Naive thymus-derived CD4-positive, alpha-beta T cell (primary cell): ENCODE measurements at regions not wholly inside any gene's neighbourhood (a gene's known extent, or its start where the extent isn't known, plus 50 kb on each side); places are given as distances from the start of the nearest gene placed in this dataset.

Source experiments
- ATAC-seq: fragments of 150-1000 bp; cut with Tn5 transposase; 2 replicates; pipeline ENCODE4 v1.10.0; 2021; ENCODE audit warnings: mild to moderate bottlenecking, moderate library complexity
- CTCF ChIA-PET: fragments of 350-600 bp; sonication (Branson Sonifier 250); formaldehyde crosslinking; loops from one replicate; lab custom pipeline; 2021; ENCODE audit warnings: antibody characterized with exemption; lab: Charles Lee
- POLR2A ChIA-PET: fragments of 350-600 bp; sonication (Branson Sonifier 250); formaldehyde crosslinking; loops from one replicate; lab custom pipeline; 2021; ENCODE audit warnings: antibody characterized with exemption, inconsistent platforms; lab: Charles Lee
- DNase-seq, 9 donors: peaks; one replicate each; pipeline versions ENCODE4 v3.0.0 to v3.0.0-alpha.2; 2020 to 2022; ENCODE audit warnings: mixed read lengths in 1 of 9
- H3K27ac ChIP-seq: one replicate; pipeline ENCODE4 v1.7.0; 2013; ENCODE audit warnings: mild to moderate bottlenecking, low read depth, low read length, moderate library complexity
- H3K27me3 ChIP-seq, 2 donors: one replicate each; pipeline ENCODE4 v1.7.0; 2013; ENCODE audit warnings: low read length in 2 of 2, mild to moderate bottlenecking in 2 of 2, moderate library complexity in 2 of 2; ENCODE audit not compliant: control insufficient read depth in 2 of 2, insufficient read depth in 2 of 2
- H3K36me3 ChIP-seq, 3 experiments: 1 replicate in 2 of 3; 2 replicates in 1 of 3; pipeline ENCODE4 v1.7.0; 2013; ENCODE audit warnings: low read length in 3 of 3, mild to moderate bottlenecking in 3 of 3, moderate library complexity in 1 of 3; ENCODE audit not compliant: insufficient read depth in 3 of 3, control insufficient read depth in 2 of 3
- H3K4me1 ChIP-seq, 2 donors: one replicate each; pipeline ENCODE4 v1.7.0; 2013; ENCODE audit warnings: low read length in 2 of 2, mild to moderate bottlenecking in 2 of 2, moderate library complexity in 1 of 2; ENCODE audit not compliant: control insufficient read depth in 2 of 2, insufficient read depth in 2 of 2
- H3K4me3 ChIP-seq: 2 replicates; pipeline ENCODE4 v1.7.0; 2013; ENCODE audit warnings: mild to moderate bottlenecking, low read length
- H3K9me3 ChIP-seq, 3 experiments: 1 replicate in 2 of 3; 2 replicates in 1 of 3; pipeline ENCODE4 v1.7.0; 2013; ENCODE audit warnings: low read length in 3 of 3; ENCODE audit not compliant: control insufficient read depth in 2 of 3
- H3K27ac Mint-ChIP-seq, 9 donors: one replicate each; pipeline ENCODE4 v1.8.0; 2020 to 2022; ENCODE audit warnings: mixed read lengths in 9 of 9, mild to moderate bottlenecking in 8 of 9, moderate library complexity in 5 of 9, inconsistent platforms in 2 of 9
- H3K27me3 Mint-ChIP-seq, 5 donors: one replicate each; pipeline ENCODE4 v1.8.0; 2021 to 2022; ENCODE audit warnings: mixed read lengths in 5 of 5, mild to moderate bottlenecking in 1 of 5
- H3K36me3 Mint-ChIP-seq, 5 donors: one replicate each; pipeline ENCODE4 v1.8.0; 2020 to 2022; ENCODE audit warnings: mixed read lengths in 5 of 5, mild to moderate bottlenecking in 3 of 5, inconsistent platforms in 1 of 5
- H3K4me1 Mint-ChIP-seq, 7 donors: one replicate each; pipeline ENCODE4 v1.8.0; 2020 to 2022; ENCODE audit warnings: mixed read lengths in 7 of 7, mild to moderate bottlenecking in 3 of 7, inconsistent platforms in 1 of 7
- H3K4me3 Mint-ChIP-seq, 10 donors: one replicate each; pipeline ENCODE4 v1.8.0; 2020 to 2022; ENCODE audit warnings: mild to moderate bottlenecking in 10 of 10, mixed read lengths in 10 of 10, moderate library complexity in 6 of 10, inconsistent platforms in 2 of 10
- H3K9me3 Mint-ChIP-seq, 11 donors: one replicate each; pipeline ENCODE4 v1.8.0; 2020 to 2022; ENCODE audit warnings: mixed read lengths in 11 of 11, mild to moderate bottlenecking in 4 of 11, inconsistent platforms in 1 of 11, moderate library complexity in 1 of 11
- intact Hi-C, 2 donors: fragments of 100-400 bp; cut with micrococcal nuclease; formaldehyde crosslinking; loops; one replicate each; pipeline ENCODE4 v1.15.1; 2023

- peaks cover 0 to 26% (median 10%) of the 10 kb centered on the region in 11 donors for H3K9me3 Mint-ChIP-seq
- Histone ChIP-seq H3K4me1 (no peaks in the 10 kb centered on the region), H3K27me3 (no peaks in the 10 kb centered on the region), H3K9me3 (no peaks in the 10 kb centered on the region), H3K4me3 (no peak overlapping the region), H3K36me3 (no peaks in the 10 kb centered on the region), H3K27ac (no peak overlapping the region)
- intact Hi-C loops = no loop called here
- no peak overlapping the region for H3K4me3 Mint-ChIP-seq
- no peak for DNase-seq
- POLR2A ChIA-PET = no interaction called here
- CTCF ChIA-PET = interaction anchor here (0.6 kb wide), 1 partner anchor 53 kb away, joined by 5 read pairs; no protein-coding TSS in a partner anchor
- H3K36me3 Mint-ChIP-seq = no peaks in the 10 kb centered on the region
- no peaks in the 10 kb centered on the region for H3K4me1 Mint-ChIP-seq
- no peak for ATAC-seq
- no peak overlapping the region for H3K27ac Mint-ChIP-seq
- H3K27me3 Mint-ChIP-seq = no peaks in the 10 kb centered on the region
These were observed 350.9 kb downstream of the YTHDC2 start for GRCh38 chr5:113864437-113864836.

- DNase-seq (no peak), ATAC-seq (no peak)
- Histone ChIP-seq H3K36me3 (no peaks in the 10 kb centered on the region), H3K27me3 (no peaks in the 10 kb centered on the region), H3K4me1 (no peaks in the 10 kb centered on the region), H3K9me3 (no peaks in the 10 kb centered on the region), H3K4me3 (no peak overlapping the region), H3K27ac (no peak overlapping the region)
- H3K9me3 Mint-ChIP-seq = peaks cover 0 to 37% (median 10%) of the 10 kb centered on the region in 11 donors
- no peaks in the 10 kb centered on the region for H3K4me1 Mint-ChIP-seq
- no peaks in the 10 kb centered on the region for H3K27me3 Mint-ChIP-seq
- CTCF ChIA-PET = no interaction called here
- no peak overlapping the region for H3K4me3 Mint-ChIP-seq
- intact Hi-C loops = no loop called here
- POLR2A ChIA-PET = no interaction called here
- no peak overlapping the region for H3K27ac Mint-ChIP-seq
- H3K36me3 Mint-ChIP-seq = no peaks in the 10 kb centered on the region
These were observed 353.3 kb downstream of the YTHDC2 start for GRCh38 chr5:113866763-113867162.

- Histone ChIP-seq H3K4me3 (no peak overlapping the region), H3K9me3 (no peaks in the 10 kb centered on the region), H3K27me3 (no peaks in the 10 kb centered on the region), H3K4me1 (no peaks in the 10 kb centered on the region), H3K36me3 (no peaks in the 10 kb centered on the region), H3K27ac (no peak overlapping the region)
- Mint-ChIP-seq H3K4me1 (no peaks in the 10 kb centered on the region), H3K27ac (no peak overlapping the region), H3K27me3 (peaks cover 0 to 4% (median 0%) of the 10 kb centered on the region in 5 donors), H3K36me3 (no peaks in the 10 kb centered on the region), H3K4me3 (no peak overlapping the region), H3K9me3 (peaks cover 0 to 37% (median 10%) of the 10 kb centered on the region in 11 donors)
- POLR2A ChIA-PET = no interaction called here
- ATAC-seq = no peak
- CTCF ChIA-PET = no interaction called here
- intact Hi-C loops = no loop called here
- DNase-seq = no peak
These were observed 356.1 kb downstream of the YTHDC2 start for GRCh38 chr5:113869611-113870010.

- ChIA-PET POLR2A (no interaction called here), CTCF (no interaction called here)
These were observed 358.5 kb downstream of the YTHDC2 start for GRCh38 chr5:113871972-113872371.

GRCh38 chr5:113875096-113875495, 361.6 kb downstream of the YTHDC2 start:
- H3K27ac Mint-ChIP-seq = no peak overlapping the region
- Histone ChIP-seq H3K27ac (no peak overlapping the region), H3K36me3 (no peaks in the 10 kb centered on the region), H3K4me1 (no peaks in the 10 kb centered on the region), H3K4me3 (no peak overlapping the region), H3K9me3 (peaks cover 0 to 2% (median 0%) of the 10 kb centered on the region in 3 experiments), H3K27me3 (no peaks in the 10 kb centered on the region)
- DNase-seq = no peak
- peaks cover 0 to 4% (median 0%) of the 10 kb centered on the region in 5 donors for H3K27me3 Mint-ChIP-seq
- no peak overlapping the region for H3K4me3 Mint-ChIP-seq
- ChIA-PET CTCF (no interaction called here), POLR2A (no interaction called here)
- ATAC-seq = no peak
- no peaks in the 10 kb centered on the region for H3K36me3 Mint-ChIP-seq
- no peaks in the 10 kb centered on the region for H3K4me1 Mint-ChIP-seq
- intact Hi-C loops = no loop called here
- H3K9me3 Mint-ChIP-seq = peaks cover 0 to 20% (median 4%) of the 10 kb centered on the region in 11 donors

More at GRCh38 chr5:113871972-113872371, 358.5 kb downstream of the YTHDC2 start:
- no peaks in the 10 kb centered on the region for H3K4me1 ChIP-seq
- H3K36me3 ChIP-seq = no peaks in the 10 kb centered on the region
- H3K9me3 Mint-ChIP-seq = peaks cover 0 to 24% (median 7%) of the 10 kb centered on the region in 11 donors
- intact Hi-C loops = no loop called here
- no peaks in the 10 kb centered on the region for H3K9me3 ChIP-seq
- ATAC-seq (no peak), DNase-seq (no peak)
- H3K4me3 ChIP-seq = no peak overlapping the region
- no peaks in the 10 kb centered on the region for H3K27me3 ChIP-seq
- H3K27ac Mint-ChIP-seq = no peak overlapping the region
- H3K36me3 Mint-ChIP-seq = no peaks in the 10 kb centered on the region
- H3K27me3 Mint-ChIP-seq = peaks cover 0 to 4% (median 0%) of the 10 kb centered on the region in 5 donors
- no peaks in the 10 kb centered on the region for H3K4me1 Mint-ChIP-seq
- no peak overlapping the region for H3K4me3 Mint-ChIP-seq
- H3K27ac ChIP-seq = no peak overlapping the region

GRCh38 chr5:113891491-113891890, 378.0 kb downstream of the YTHDC2 start:
- Mint-ChIP-seq H3K27me3 (peaks cover 0 to 5% (median 0%) of the 10 kb centered on the region in 5 donors), H3K36me3 (peaks cover 0 to 4% (median 0%) of the 10 kb centered on the region in 5 donors), H3K4me3 (no peak overlapping the region), H3K27ac (no peak overlapping the region), H3K9me3 (peaks cover 0 to 15% (median 3%) of the 10 kb centered on the region in 11 donors), H3K4me1 (no peaks in the 10 kb centered on the region)
- DNase-seq (no peak), ATAC-seq (no peak)
- CTCF ChIA-PET = no interaction called here
- Histone ChIP-seq H3K4me1 (no peaks in the 10 kb centered on the region), H3K9me3 (no peaks in the 10 kb centered on the region), H3K27ac (no peak overlapping the region), H3K27me3 (no peaks in the 10 kb centered on the region), H3K36me3 (no peaks in the 10 kb centered on the region), H3K4me3 (no peak overlapping the region)
- intact Hi-C loops = no loop called here
- POLR2A ChIA-PET = no interaction called here

GRCh38 chr5:113896789-113897188, 383.3 kb downstream of the YTHDC2 start:
- Histone ChIP-seq H3K36me3 (no peaks in the 10 kb centered on the region), H3K4me1 (no peaks in the 10 kb centered on the region), H3K27me3 (no peaks in the 10 kb centered on the region), H3K9me3 (no peaks in the 10 kb centered on the region), H3K4me3 (no peak overlapping the region), H3K27ac (no peak overlapping the region)
- CTCF ChIA-PET = no interaction called here
- H3K36me3 Mint-ChIP-seq = no peaks in the 10 kb centered on the region
- DNase-seq (no peak), ATAC-seq (no peak)
- no peaks in the 10 kb centered on the region for H3K4me1 Mint-ChIP-seq
- peaks cover 0 to 13% (median 0%) of the 10 kb centered on the region in 5 donors for H3K27me3 Mint-ChIP-seq
- peaks cover 0 to 10% (median 3%) of the 10 kb centered on the region in 11 donors for H3K9me3 Mint-ChIP-seq
- no peak overlapping the region for H3K4me3 Mint-ChIP-seq
- intact Hi-C loops = no loop called here
- no peak overlapping the region for H3K27ac Mint-ChIP-seq
- POLR2A ChIA-PET = no interaction called here
